ENCODE measurements at regions not wholly inside any gene's neighbourhood (a gene's known extent, or its start where the extent isn't known, plus 50 kb on each side); places are given as distances from the start of the nearest gene placed in this dataset.

GRCh38 chr2:193537531-193537930 is 1342.8 kb upstream of the TMEFF2 start:
- DNase-seq, result no peak
- no peak for ATAC-seq
- Histone ChIP-seq H3K4me1 (no peaks in the 10 kb centered on the region), H3K27ac (no peak overlapping the region), H3K9me3 (no peaks in the 10 kb centered on the region), H3K27me3 (no peaks in the 10 kb centered on the region), H3K4me3 (no peak overlapping the region), H3K36me3 (no peaks in the 10 kb centered on the region)
- in situ Hi-C loops (cut with MboI; ENCODE audit: low sequenced_read_pairs in 4 of 4), result no loop called here
- intact Hi-C loops (cut with DNase I; ENCODE audit: low total_unique reads), result no loop called here
- TF ChIP-seq CTCF (IDR thresholded peaks at IDR 0.05 in 4 of 5, conservative IDR thresholded peaks at IDR 0.05 in 1 of 5) (no peak), POLR2A (IDR thresholded peaks at IDR 0.05) (no peak)

- no peaks in the 10 kb centered on the region for H3K27me3 ChIP-seq
- no peak overlapping the region for H3K4me3 ChIP-seq
- intact Hi-C loops (cut with DNase I; ENCODE audit: low total_unique reads) (no loop called here), in situ Hi-C loops (cut with MboI; ENCODE audit: low sequenced_read_pairs in 4 of 4) (no loop called here)
- no peaks in the 10 kb centered on the region for H3K9me3 ChIP-seq
- DNase-seq (no peak), ATAC-seq (no peak)
- H3K36me3 ChIP-seq, result no peaks in the 10 kb centered on the region
- TF ChIP-seq POLR2A (IDR thresholded peaks at IDR 0.05) (no peak), CTCF (IDR thresholded peaks at IDR 0.05 in 4 of 5, conservative IDR thresholded peaks at IDR 0.05 in 1 of 5) (no peak)
- H3K27ac ChIP-seq, result no peak overlapping the region
- no peaks in the 10 kb centered on the region for H3K4me1 ChIP-seq
Measured at GRCh38 chr2:193528458-193528857, 1333.7 kb upstream of the TMEFF2 start.

GRCh38 chr2:193527146-193527545 is 1332.4 kb upstream of the TMEFF2 start:
- no peak overlapping the region for H3K27ac ChIP-seq
- H3K27me3 ChIP-seq, result no peaks in the 10 kb centered on the region
- in situ Hi-C loops (cut with MboI; ENCODE audit: low sequenced_read_pairs in 4 of 4) (no loop called here), intact Hi-C loops (cut with DNase I; ENCODE audit: low total_unique reads) (no loop called here)
- no peaks in the 10 kb centered on the region for H3K4me1 ChIP-seq
- ATAC-seq (no peak), DNase-seq (no peak)
- TF ChIP-seq CTCF (IDR thresholded peaks at IDR 0.05 in 4 of 5, conservative IDR thresholded peaks at IDR 0.05 in 1 of 5) (no peak), POLR2A (IDR thresholded peaks at IDR 0.05) (no peak)
- H3K9me3 ChIP-seq, result no peaks in the 10 kb centered on the region
- H3K4me3 ChIP-seq, result no peak overlapping the region
- H3K36me3 ChIP-seq, result no peaks in the 10 kb centered on the region

- Histone ChIP-seq H3K4me3 (no peak overlapping the region), H3K36me3 (no peaks in the 10 kb centered on the region), H3K27me3 (no peaks in the 10 kb centered on the region), H3K9me3 (no peaks in the 10 kb centered on the region), H3K27ac (no peak overlapping the region), H3K4me1 (no peaks in the 10 kb centered on the region)
- intact Hi-C loops (cut with DNase I; ENCODE audit: low total_unique reads) (no loop called here), in situ Hi-C loops (cut with MboI; ENCODE audit: low sequenced_read_pairs in 4 of 4) (no loop called here)
- no peak for ATAC-seq
- no peak for DNase-seq
- TF ChIP-seq CTCF (IDR thresholded peaks at IDR 0.05 in 4 of 5, conservative IDR thresholded peaks at IDR 0.05 in 1 of 5) (no peak), POLR2A (IDR thresholded peaks at IDR 0.05) (no peak)
Measured at GRCh38 chr2:193523662-193524061, 1328.9 kb upstream of the TMEFF2 start.

GRCh38 chr2:193521523-193521922 is 1326.8 kb upstream of the TMEFF2 start:
- no peak overlapping the region for H3K27ac ChIP-seq
- ATAC-seq (no peak), DNase-seq (no peak)
- H3K4me1 ChIP-seq, result no peaks in the 10 kb centered on the region
- TF ChIP-seq POLR2A (IDR thresholded peaks at IDR 0.05) (no peak), CTCF (IDR thresholded peaks at IDR 0.05 in 4 of 5, conservative IDR thresholded peaks at IDR 0.05 in 1 of 5) (no peak)
- intact Hi-C loops (cut with DNase I; ENCODE audit: low total_unique reads) (no loop called here), in situ Hi-C loops (cut with MboI; ENCODE audit: low sequenced_read_pairs in 4 of 4) (no loop called here)
- H3K27me3 ChIP-seq, result no peaks in the 10 kb centered on the region
- no peaks in the 10 kb centered on the region for H3K9me3 ChIP-seq
- no peaks in the 10 kb centered on the region for H3K36me3 ChIP-seq
- H3K4me3 ChIP-seq, result no peak overlapping the region
